ENCODE measurements at regions not wholly inside any gene's neighbourhood (a gene's known extent, or its start where the extent isn't known, plus 50 kb on each side); places are given as distances from the start of the nearest gene placed in this dataset.

DNA sequence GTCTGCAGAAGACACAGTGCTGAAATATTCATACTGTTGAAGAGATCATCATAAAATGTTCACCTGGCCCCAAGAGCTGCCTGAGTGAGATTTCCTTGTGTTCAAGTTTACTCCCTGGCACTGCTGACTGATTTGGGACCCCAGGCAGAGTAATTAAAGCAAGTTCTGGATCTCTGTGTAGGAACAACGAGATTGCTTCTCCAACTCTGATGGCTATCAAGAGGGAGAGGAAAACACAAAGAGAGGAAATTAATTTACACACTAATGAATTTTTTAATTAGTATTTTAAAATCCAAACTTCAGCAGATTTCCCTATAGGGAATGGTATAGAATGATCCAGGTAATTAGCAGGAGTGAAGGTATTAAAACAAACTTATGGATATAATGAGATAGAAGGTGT is 711.8 kb downstream of the DCDC2C start:
- TF ChIP-seq CTCF (IDR thresholded peaks at IDR 0.05 in 2 of 3, conservative IDR thresholded peaks at IDR 0.05 in 1 of 3; ENCODE audit: borderline replicate concordance in 1 of 3, insufficient read depth in 1 of 3, low read depth in 2 of 3, low read length in 2 of 3): no peak
- TF ChIP-seq ATF3 (IDR thresholded peaks at IDR 0.05): no peak
- TF ChIP-seq EZH2 (IDR thresholded peaks at IDR 0.05): no peak
- TF ChIP-seq POLR2A (IDR thresholded peaks at IDR 0.05; ENCODE audit: borderline replicate concordance, extremely low read depth, insufficient read depth, insufficient read length): no peak
- TF ChIP-seq SP1 (IDR thresholded peaks at IDR 0.05; ENCODE audit: low read depth): no peak
